Astrocyte (in vitro differentiated cells and primary cell): ENCODE measurements at regions not wholly inside any gene's neighbourhood (a gene's known extent, or its start where the extent isn't known, plus 50 kb on each side); places are given as distances from the start of the nearest gene placed in this dataset.

ENCODE experiments used
- CTCF ChIP-seq: IDR thresholded peaks from 2 replicates; pipeline ENCODE4 v1.5.1; 2011; ENCODE audit warnings: low read depth, mild to moderate bottlenecking, inconsistent platforms, low read length, moderate library complexity; ENCODE audit not compliant: insufficient read depth
- EZH2 ChIP-seq: IDR thresholded peaks from 2 replicates; pipeline ENCODE4 v1.6.1; 2012; ENCODE audit warnings: mild to moderate bottlenecking, low read length, inconsistent platforms; ENCODE audit not compliant: insufficient read depth

GRCh38 chrX:88586317-88586716, 160.7 kb upstream of the CPXCR1 start:
- TF ChIP-seq CTCF (no peak), EZH2 (no peak)
